CD4-positive, CD25-positive, alpha-beta regulatory T cell (primary cell): ENCODE measurements at regions not wholly inside any gene's neighbourhood (a gene's known extent, or its start where the extent isn't known, plus 50 kb on each side); places are given as distances from the start of the nearest gene placed in this dataset.
"Not testable (repeated sequence)": the region's sequence is repeated elsewhere in the genome, so short reads cannot be mapped to it uniquely, and the experiment has no call there.

Experiments used
- ATAC-seq, 2 donors: fragments of 150-1000 bp; cut with Tn5 transposase; one replicate each; pipeline ENCODE4 v1.10.0; 2021; ENCODE audit warnings: low read depth in 2 of 2, moderate number of reproducible peaks in 2 of 2, moderate library complexity in 1 of 2
- DNase-seq, 3 donors: peaks; one replicate each; pipeline versions ENCODE4 v3.0.0 to v3.0.0-alpha.2; 2012 to 2022; ENCODE audit warnings: mixed read lengths in 1 of 3
- H3K27ac ChIP-seq: one replicate; pipeline ENCODE4 v1.7.0; 2013; ENCODE audit warnings: mild to moderate bottlenecking, low read length; ENCODE audit not compliant: insufficient read depth, poor library complexity, severe bottlenecking
- H3K27me3 ChIP-seq: one replicate; pipeline ENCODE4 v1.7.0; 2013; ENCODE audit warnings: low read length; ENCODE audit not compliant: control insufficient read depth, insufficient read depth
- H3K36me3 ChIP-seq: one replicate; pipeline ENCODE4 v1.7.0; 2013; ENCODE audit warnings: mild to moderate bottlenecking, low read length, moderate library complexity; ENCODE audit not compliant: control insufficient read depth, insufficient read depth
- H3K4me1 ChIP-seq: 2 replicates; pipeline ENCODE4 v1.7.0; 2013; ENCODE audit warnings: mild to moderate bottlenecking, low read length; ENCODE audit not compliant: insufficient read depth, control insufficient read depth, poor library complexity, severe bottlenecking
- H3K4me3 ChIP-seq: one replicate; pipeline ENCODE4 v1.7.0; 2013; ENCODE audit warnings: low read depth, mild to moderate bottlenecking, low read length, moderate library complexity
- H3K9me3 ChIP-seq, 2 experiments: 1 replicate in 1 of 2; 2 replicates in 1 of 2; pipeline ENCODE4 v1.7.0; 2013; ENCODE audit warnings: low read length in 2 of 2, mild to moderate bottlenecking in 1 of 2, moderate library complexity in 1 of 2; ENCODE audit not compliant: control insufficient read depth in 2 of 2
- H3K27ac Mint-ChIP-seq, 3 donors: one replicate each; pipeline ENCODE4 v1.8.0; 2020 to 2022; ENCODE audit warnings: mild to moderate bottlenecking in 3 of 3, mixed read lengths in 3 of 3, moderate library complexity in 2 of 3
- H3K27me3 Mint-ChIP-seq: one replicate; pipeline ENCODE4 v1.8.0; 2022; ENCODE audit warnings: mild to moderate bottlenecking, mixed read lengths
- H3K36me3 Mint-ChIP-seq: one replicate; pipeline ENCODE4 v1.8.0; 2020; ENCODE audit warnings: mixed read lengths
- H3K4me1 Mint-ChIP-seq, 4 donors: one replicate each; pipeline ENCODE4 v1.8.0; 2020 to 2022; ENCODE audit warnings: mixed read lengths in 4 of 4, mild to moderate bottlenecking in 1 of 4
- H3K4me3 Mint-ChIP-seq, 4 donors: one replicate each; pipeline ENCODE4 v1.8.0; 2020 to 2022; ENCODE audit warnings: mild to moderate bottlenecking in 4 of 4, mixed read lengths in 4 of 4, moderate library complexity in 3 of 4
- H3K9me3 Mint-ChIP-seq, 7 donors: one replicate each; pipeline ENCODE4 v1.8.0; 2020 to 2022; ENCODE audit warnings: mixed read lengths in 7 of 7, mild to moderate bottlenecking in 3 of 7, moderate library complexity in 2 of 7

- not testable (repeated sequence) for H3K27ac Mint-ChIP-seq, H3K27me3 Mint-ChIP-seq, DNase-seq, H3K4me1 ChIP-seq, H3K36me3 ChIP-seq, H3K4me1 Mint-ChIP-seq, ATAC-seq, H3K4me3 ChIP-seq, H3K9me3 ChIP-seq, H3K36me3 Mint-ChIP-seq, H3K27me3 ChIP-seq, H3K27ac ChIP-seq, H3K4me3 Mint-ChIP-seq
- H3K9me3 Mint-ChIP-seq = peaks cover 3 to 23% (median 12%) of the 10 kb centered on the region in 7 donors
These were observed 733.5 kb downstream of the MECOM start for GRCh38 chr3:168929997-168930396.

- Histone ChIP-seq H3K4me3 (no peak overlapping the region), H3K36me3 (no peaks in the 10 kb centered on the region), H3K27ac (no peak overlapping the region), H3K27me3 (no peaks in the 10 kb centered on the region), H3K4me1 (no peaks in the 10 kb centered on the region), H3K9me3 (no peaks in the 10 kb centered on the region)
- no peak overlapping the region for H3K4me3 Mint-ChIP-seq
- H3K27me3 Mint-ChIP-seq = no peaks in the 10 kb centered on the region
- H3K27ac Mint-ChIP-seq = no peak overlapping the region
- H3K9me3 Mint-ChIP-seq = peaks cover 0 to 11% (median 3%) of the 10 kb centered on the region in 7 donors
- DNase-seq = no peak
- no peaks in the 10 kb centered on the region for H3K36me3 Mint-ChIP-seq
- ATAC-seq = no peak
- no peaks in the 10 kb centered on the region for H3K4me1 Mint-ChIP-seq
These were observed 737.1 kb downstream of the MECOM start for GRCh38 chr3:168926426-168926825.

GRCh38 chr3:168925568-168925967 lies 737.9 kb downstream of the MECOM start:
- DNase-seq (no peak), ATAC-seq (no peak)
- H3K27me3 Mint-ChIP-seq = no peaks in the 10 kb centered on the region
- H3K27me3 ChIP-seq = no peaks in the 10 kb centered on the region
- H3K4me3 ChIP-seq = no peak overlapping the region
- H3K4me1 ChIP-seq = no peaks in the 10 kb centered on the region
- H3K9me3 ChIP-seq = no peaks in the 10 kb centered on the region
- H3K36me3 ChIP-seq = no peaks in the 10 kb centered on the region
- H3K27ac ChIP-seq = no peak overlapping the region
- H3K4me3 Mint-ChIP-seq = no peak overlapping the region
- peaks cover 0 to 5% (median 0%) of the 10 kb centered on the region in 7 donors for H3K9me3 Mint-ChIP-seq
- H3K36me3 Mint-ChIP-seq = no peaks in the 10 kb centered on the region
- H3K27ac Mint-ChIP-seq = no peak overlapping the region
- H3K4me1 Mint-ChIP-seq = no peaks in the 10 kb centered on the region

- H3K4me1 ChIP-seq = no peaks in the 10 kb centered on the region
- H3K9me3 Mint-ChIP-seq = peaks cover 0 to 4% (median 0%) of the 10 kb centered on the region in 7 donors
- H3K4me1 Mint-ChIP-seq = no peaks in the 10 kb centered on the region
- no peaks in the 10 kb centered on the region for H3K36me3 ChIP-seq
- H3K27ac Mint-ChIP-seq = no peak overlapping the region
- no peaks in the 10 kb centered on the region for H3K27me3 ChIP-seq
- no peak overlapping the region for H3K4me3 ChIP-seq
- no peak for DNase-seq
- no peak overlapping the region for H3K4me3 Mint-ChIP-seq
- no peaks in the 10 kb centered on the region for H3K36me3 Mint-ChIP-seq
- H3K9me3 ChIP-seq = no peaks in the 10 kb centered on the region
- no peak for ATAC-seq
- no peak overlapping the region for H3K27ac ChIP-seq
- H3K27me3 Mint-ChIP-seq = no peaks in the 10 kb centered on the region
These were observed 748.9 kb downstream of the MECOM start for GRCh38 chr3:168914662-168915061.

- peaks cover 0 to 10% (median 0%) of the 10 kb centered on the region in 7 donors for H3K9me3 Mint-ChIP-seq
- Histone ChIP-seq H3K27me3 (no peaks in the 10 kb centered on the region), H3K4me1 (no peaks in the 10 kb centered on the region), H3K27ac (no peak overlapping the region), H3K4me3 (no peak overlapping the region), H3K9me3 (no peaks in the 10 kb centered on the region), H3K36me3 (no peaks in the 10 kb centered on the region)
- DNase-seq (no peak), ATAC-seq (no peak)
- no peak overlapping the region for H3K4me3 Mint-ChIP-seq
- no peaks in the 10 kb centered on the region for H3K27me3 Mint-ChIP-seq
- no peak overlapping the region for H3K27ac Mint-ChIP-seq
- H3K36me3 Mint-ChIP-seq = no peaks in the 10 kb centered on the region
- H3K4me1 Mint-ChIP-seq = no peaks in the 10 kb centered on the region
These were observed 754.3 kb downstream of the MECOM start for GRCh38 chr3:168909260-168909659.

GRCh38 chr3:168895419-168895818 lies 768.1 kb downstream of the MECOM start:
- Histone ChIP-seq H3K9me3 (peaks cover 0 to 4% of the 10 kb centered on the region in 2 experiments), H3K27me3 (no peaks in the 10 kb centered on the region), H3K27ac (no peak overlapping the region), H3K4me1 (no peaks in the 10 kb centered on the region), H3K36me3 (no peaks in the 10 kb centered on the region), H3K4me3 (no peak overlapping the region)
- Mint-ChIP-seq H3K4me1 (no peaks in the 10 kb centered on the region), H3K9me3 (peaks cover 0 to 20% (median 2%) of the 10 kb centered on the region in 7 donors), H3K4me3 (no peak overlapping the region), H3K27ac (no peak overlapping the region), H3K36me3 (no peaks in the 10 kb centered on the region), H3K27me3 (no peaks in the 10 kb centered on the region)
- DNase-seq = no peak
- no peak for ATAC-seq

- Mint-ChIP-seq H3K9me3 (peaks cover 0 to 20% (median 2%) of the 10 kb centered on the region in 7 donors), H3K4me1 (no peaks in the 10 kb centered on the region), H3K27me3 (no peaks in the 10 kb centered on the region), H3K27ac (no peak overlapping the region), H3K36me3 (no peaks in the 10 kb centered on the region), H3K4me3 (no peak overlapping the region)
- H3K4me1 ChIP-seq = no peaks in the 10 kb centered on the region
- H3K27ac ChIP-seq = no peak overlapping the region
- DNase-seq (no peak), ATAC-seq (no peak)
- no peaks in the 10 kb centered on the region for H3K27me3 ChIP-seq
- no peak overlapping the region for H3K4me3 ChIP-seq
- no peaks in the 10 kb centered on the region for H3K36me3 ChIP-seq
- H3K9me3 ChIP-seq = peaks cover 0 to 4% of the 10 kb centered on the region in 2 experiments
These were observed 769.3 kb downstream of the MECOM start for GRCh38 chr3:168894214-168894613.

GRCh38 chr3:168889666-168890065 lies 773.8 kb downstream of the MECOM start:
- Mint-ChIP-seq H3K4me3 (no peak overlapping the region), H3K27ac (no peak overlapping the region), H3K27me3 (no peaks in the 10 kb centered on the region), H3K9me3 (peaks cover 0 to 12% (median 2%) of the 10 kb centered on the region in 7 donors), H3K4me1 (no peaks in the 10 kb centered on the region), H3K36me3 (no peaks in the 10 kb centered on the region)
- Histone ChIP-seq H3K9me3 (no peaks in the 10 kb centered on the region), H3K27ac (no peak overlapping the region), H3K4me3 (no peak overlapping the region), H3K36me3 (no peaks in the 10 kb centered on the region), H3K27me3 (no peaks in the 10 kb centered on the region), H3K4me1 (no peaks in the 10 kb centered on the region)
- ATAC-seq = no peak
- DNase-seq = no peak
